HFF-Myc (cell line): ENCODE measurements at regions not wholly inside any gene's neighbourhood (a gene's known extent, or its start where the extent isn't known, plus 50 kb on each side); places are given as distances from the start of the nearest gene placed in this dataset.
A peak's percentile ranks its signal among the peaks of the same experiment; 100 is the strongest.

Source experiments
- DNase-seq: peaks from one replicate; pipeline ENCODE4 v3.0.0-alpha.2; 2011; ENCODE audit warnings: low read depth; ENCODE audit errors: extremely low read depth
- H3K4me3 ChIP-seq: replicated peaks from 2 replicates; pipeline ENCODE4 v1.5.1; 2011; ENCODE audit warnings: low read depth, mild to moderate bottlenecking, control low read depth, low read length
- TF ChIP-seq, protein P1 (sequence below): IDR thresholded peaks from 2 replicates; pipeline ENCODE4 v1.5.1; 2012; ENCODE audit warnings: mild to moderate bottlenecking, low read depth, low read length, control low read depth; ENCODE audit errors: missing control alignments

DNA sequence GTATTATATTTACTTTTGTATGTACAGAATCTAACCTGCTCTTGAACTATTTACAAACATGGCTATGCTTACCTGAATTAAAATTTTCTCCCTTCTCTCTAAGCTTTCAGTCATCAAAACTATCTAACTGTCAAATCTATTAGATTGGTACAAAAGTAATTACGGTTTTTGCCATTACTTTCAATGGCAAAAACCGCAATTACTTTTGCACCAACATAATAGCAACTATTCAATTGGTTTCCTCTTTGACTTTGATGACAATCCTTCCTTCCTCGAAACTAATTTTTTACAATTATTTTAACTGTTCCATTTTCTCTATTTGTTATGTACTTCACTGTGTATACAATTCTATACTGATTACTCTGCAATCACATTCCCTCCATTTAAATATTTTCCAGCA, 1019.4 kb upstream of the CDH2 start:
- no peak for DNase-seq
- H3K4me3 ChIP-seq: no peak overlapping the region
- TF ChIP-seq, protein P1, sequence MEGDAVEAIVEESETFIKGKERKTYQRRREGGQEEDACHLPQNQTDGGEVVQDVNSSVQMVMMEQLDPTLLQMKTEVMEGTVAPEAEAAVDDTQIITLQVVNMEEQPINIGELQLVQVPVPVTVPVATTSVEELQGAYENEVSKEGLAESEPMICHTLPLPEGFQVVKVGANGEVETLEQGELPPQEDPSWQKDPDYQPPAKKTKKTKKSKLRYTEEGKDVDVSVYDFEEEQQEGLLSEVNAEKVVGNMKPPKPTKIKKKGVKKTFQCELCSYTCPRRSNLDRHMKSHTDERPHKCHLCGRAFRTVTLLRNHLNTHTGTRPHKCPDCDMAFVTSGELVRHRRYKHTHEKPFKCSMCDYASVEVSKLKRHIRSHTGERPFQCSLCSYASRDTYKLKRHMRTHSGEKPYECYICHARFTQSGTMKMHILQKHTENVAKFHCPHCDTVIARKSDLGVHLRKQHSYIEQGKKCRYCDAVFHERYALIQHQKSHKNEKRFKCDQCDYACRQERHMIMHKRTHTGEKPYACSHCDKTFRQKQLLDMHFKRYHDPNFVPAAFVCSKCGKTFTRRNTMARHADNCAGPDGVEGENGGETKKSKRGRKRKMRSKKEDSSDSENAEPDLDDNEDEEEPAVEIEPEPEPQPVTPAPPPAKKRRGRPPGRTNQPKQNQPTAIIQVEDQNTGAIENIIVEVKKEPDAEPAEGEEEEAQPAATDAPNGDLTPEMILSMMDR: no peak

- TF ChIP-seq, protein P1: peak; percentile 52
- H3K4me3 ChIP-seq: no peak overlapping the region
- no peak for DNase-seq
Measured at GRCh38 chr18:29191263-29191662, 1014.3 kb upstream of the CDH2 start.

GRCh38 chr18:29188760-29189159, 1011.8 kb upstream of the CDH2 start:
- TF ChIP-seq, protein P1: no peak
- no peak for DNase-seq
- H3K4me3 ChIP-seq: no peak overlapping the region

DNA sequence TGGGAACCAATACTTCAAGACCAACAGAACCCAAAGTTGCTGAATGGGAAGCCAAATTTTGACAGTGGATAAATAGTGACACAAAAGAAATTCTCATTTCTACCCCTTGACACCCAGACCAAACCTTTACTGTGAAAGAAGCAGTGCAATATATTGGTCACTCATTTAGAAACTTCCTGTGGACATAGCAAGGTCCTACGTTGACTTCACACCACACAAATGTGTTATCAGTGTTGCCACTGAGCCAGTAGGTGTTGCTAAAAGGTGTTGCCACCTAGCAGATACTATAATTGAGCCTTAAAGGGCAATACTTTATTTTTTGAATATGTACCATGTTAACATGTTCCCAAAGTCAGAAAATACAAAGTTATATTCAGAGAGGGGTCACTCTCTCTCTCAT, 1008.9 kb upstream of the CDH2 start:
- no peak for DNase-seq
- TF ChIP-seq, protein P1: no peak
- no peak overlapping the region for H3K4me3 ChIP-seq

GRCh38 chr18:29184654-29185053, 1007.7 kb upstream of the CDH2 start:
- H3K4me3 ChIP-seq: no peak overlapping the region
- no peak for DNase-seq
- TF ChIP-seq, protein P1: no peak

DNA sequence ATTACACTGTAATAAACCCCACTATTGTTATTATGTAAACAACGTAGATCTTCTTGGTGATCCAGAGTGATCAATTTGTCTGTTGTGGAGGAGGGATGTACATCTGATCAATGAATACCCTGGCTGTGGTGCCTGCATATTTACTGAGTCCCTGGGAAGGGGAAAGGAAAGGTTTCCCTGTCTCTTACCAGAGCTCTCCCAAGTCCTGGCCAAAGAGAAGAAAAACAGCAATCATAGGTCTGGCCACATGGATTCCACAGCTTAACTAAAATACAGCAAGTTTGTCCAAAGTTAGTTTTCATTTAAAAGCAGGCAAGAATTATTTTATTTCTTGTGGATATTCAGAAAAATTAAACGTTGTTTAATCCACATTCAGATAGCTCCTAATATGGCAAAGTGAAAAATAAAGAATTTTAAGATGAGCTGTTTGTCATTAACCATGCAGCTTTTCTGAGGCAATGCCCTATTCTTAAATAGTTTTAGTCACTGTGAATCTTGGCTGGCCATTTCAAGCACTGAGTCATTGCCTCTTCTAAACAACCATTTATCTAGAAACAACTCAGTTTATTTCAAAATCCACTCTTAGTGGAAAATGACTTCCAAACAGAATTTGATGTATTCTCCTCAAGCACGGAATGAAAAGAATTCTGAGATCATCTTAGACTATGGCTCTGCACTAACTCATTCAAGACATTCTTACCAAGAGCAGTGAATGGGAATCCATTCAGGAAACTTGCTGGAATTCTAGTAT, 1004.4 kb upstream of the CDH2 start:
- TF ChIP-seq, protein P1: no peak
- no peak overlapping the region for H3K4me3 ChIP-seq
- DNase-seq: no peak

GRCh38 chr18:29176681-29177080, 999.8 kb upstream of the CDH2 start:
- H3K4me3 ChIP-seq: no peak overlapping the region
- TF ChIP-seq, protein P1: no peak
- no peak for DNase-seq
